ENCODE measurements at regions not wholly inside any gene's neighbourhood (a gene's known extent, or its start where the extent isn't known, plus 50 kb on each side); places are given as distances from the start of the nearest gene placed in this dataset.

DNA sequence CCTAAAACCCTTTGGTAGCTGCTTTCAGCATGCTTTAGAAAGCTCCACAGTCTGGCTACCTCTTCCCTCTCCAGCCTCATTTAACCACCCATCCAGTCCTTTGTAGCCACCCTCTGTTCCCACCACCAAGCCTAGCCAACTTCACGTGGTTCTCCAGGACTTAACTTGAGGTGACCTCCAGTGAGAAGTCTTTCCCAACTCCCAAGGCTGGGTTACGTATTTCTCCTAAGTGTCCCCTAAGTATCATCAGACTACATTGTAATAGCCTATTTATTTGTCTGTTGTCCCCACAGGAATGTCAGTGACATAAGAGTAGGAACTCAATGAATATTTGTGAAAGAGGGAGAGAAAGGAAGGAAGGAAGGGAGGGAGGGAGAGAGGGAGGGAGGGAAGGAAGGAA is 431.9 kb upstream of the JARID2 start:
- Mint-ChIP-seq H3K4me1 (peaks cover 26 to 33% of the 10 kb centered on the region in 2 experiments), H3K4me3 (no peak overlapping the region), H3K27me3 (ENCODE audit: low read depth) (no peaks in the 10 kb centered on the region), H3K27ac (no peak overlapping the region; a peak in 1 of 7 replicates), H3K9me3 (peaks cover 0 to under 1% of the 10 kb centered on the region in 2 experiments; a peak in 2 of 5 replicates), H3K36me3 (ENCODE audit: insufficient read depth in 1 of 3, low read depth in 3 of 3) (peaks cover 0 to 3% (median 0%) of the 10 kb centered on the region in 3 experiments; a peak in 1 of 7 replicates)
- no CpG with 5 or more reads among the region's 2 CpGs for WGBS (ENCODE audit: extremely low coverage, insufficient read length, low lambda C conversion rate)
- no peak overlapping the region for H3K56ac ChIP-seq (ENCODE audit: insufficient read length, low read depth, low read length)
- H4K20me1 ChIP-seq (ENCODE audit: control insufficient read depth, insufficient read depth, insufficient read length) = no peaks in the 10 kb centered on the region
- no peak overlapping the region for H3K4me2 ChIP-seq (ENCODE audit: insufficient read depth, insufficient read length, low read length)
- H3K9ac ChIP-seq (ENCODE audit: extremely low read depth, insufficient read length, low read length) = no peak overlapping the region
- DNase-seq = no peak
- H3K9me3 ChIP-seq (ENCODE audit: control insufficient read depth, low read depth, low read length) = no peaks in the 10 kb centered on the region
- no peak overlapping the region for H2BK20ac ChIP-seq (ENCODE audit: low read depth, low read length, poor library complexity, severe bottlenecking)
- no peak overlapping the region for H4K5ac ChIP-seq (ENCODE audit: insufficient read length, low read depth, low read length)
- H3K18ac ChIP-seq (ENCODE audit: insufficient read length, low read depth, low read length) = no peak overlapping the region
- H3K79me1 ChIP-seq (ENCODE audit: insufficient read depth, low read depth, low read length, poor library complexity, severe bottlenecking) = no peaks in the 10 kb centered on the region
- no peak overlapping the region for H4K8ac ChIP-seq (replicated peaks; ENCODE audit: insufficient read length, low read depth, low read length)
- H3T11ph ChIP-seq (ENCODE audit: low read length) = no peak overlapping the region
- no peaks in the 10 kb centered on the region for H3K79me2 ChIP-seq (ENCODE audit: insufficient read depth, low read length)
- H2BK12ac ChIP-seq (ENCODE audit: insufficient read length, low read depth, low read length) = no peak overlapping the region
- no peak overlapping the region for H3K14ac ChIP-seq (ENCODE audit: insufficient read depth, low read length)
- TF ChIP-seq, protein P1, sequence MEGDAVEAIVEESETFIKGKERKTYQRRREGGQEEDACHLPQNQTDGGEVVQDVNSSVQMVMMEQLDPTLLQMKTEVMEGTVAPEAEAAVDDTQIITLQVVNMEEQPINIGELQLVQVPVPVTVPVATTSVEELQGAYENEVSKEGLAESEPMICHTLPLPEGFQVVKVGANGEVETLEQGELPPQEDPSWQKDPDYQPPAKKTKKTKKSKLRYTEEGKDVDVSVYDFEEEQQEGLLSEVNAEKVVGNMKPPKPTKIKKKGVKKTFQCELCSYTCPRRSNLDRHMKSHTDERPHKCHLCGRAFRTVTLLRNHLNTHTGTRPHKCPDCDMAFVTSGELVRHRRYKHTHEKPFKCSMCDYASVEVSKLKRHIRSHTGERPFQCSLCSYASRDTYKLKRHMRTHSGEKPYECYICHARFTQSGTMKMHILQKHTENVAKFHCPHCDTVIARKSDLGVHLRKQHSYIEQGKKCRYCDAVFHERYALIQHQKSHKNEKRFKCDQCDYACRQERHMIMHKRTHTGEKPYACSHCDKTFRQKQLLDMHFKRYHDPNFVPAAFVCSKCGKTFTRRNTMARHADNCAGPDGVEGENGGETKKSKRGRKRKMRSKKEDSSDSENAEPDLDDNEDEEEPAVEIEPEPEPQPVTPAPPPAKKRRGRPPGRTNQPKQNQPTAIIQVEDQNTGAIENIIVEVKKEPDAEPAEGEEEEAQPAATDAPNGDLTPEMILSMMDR (conservative IDR thresholded peaks at IDR 0.05) = no peak
- H2BK120ac ChIP-seq (ENCODE audit: low read depth, low read length, poor library complexity, severe bottlenecking) = no peak overlapping the region
- no peak overlapping the region for H2BK5ac ChIP-seq (ENCODE audit: insufficient read length, low read length)
- H2BK15ac ChIP-seq (ENCODE audit: low read depth, low read length) = no peak overlapping the region
- no peak overlapping the region for H2AFZ ChIP-seq (ENCODE audit: low read length)
- H3K27ac ChIP-seq (ENCODE audit: insufficient read length, low read depth, low read length) = no peak overlapping the region
- no peaks in the 10 kb centered on the region for H3K23me2 ChIP-seq (ENCODE audit: insufficient read length, low read depth, low read length, poor library complexity, severe bottlenecking)
- no peaks in the 10 kb centered on the region for H3K27me3 ChIP-seq (ENCODE audit: insufficient read depth, low read length)
- H3K4ac ChIP-seq (ENCODE audit: low read depth, low read length) = no peak overlapping the region
- H4K91ac ChIP-seq (ENCODE audit: insufficient read length, low read depth, low read length) = no peak overlapping the region
- no peak overlapping the region for H2AK5ac ChIP-seq (ENCODE audit: insufficient read length, low read length)
- no peak overlapping the region for H3K23ac ChIP-seq (ENCODE audit: insufficient read length, low read depth, low read length)
- H3K4me1 ChIP-seq (ENCODE audit: insufficient read depth, low read length) = no peaks in the 10 kb centered on the region; the same call in 1 of the 2 replicates
